ENCODE measurements at regions not wholly inside any gene's neighbourhood (a gene's known extent, or its start where the extent isn't known, plus 50 kb on each side); places are given as distances from the start of the nearest gene placed in this dataset.
A peak's percentile ranks its signal among the peaks of the same experiment; 100 is the strongest.

DNA sequence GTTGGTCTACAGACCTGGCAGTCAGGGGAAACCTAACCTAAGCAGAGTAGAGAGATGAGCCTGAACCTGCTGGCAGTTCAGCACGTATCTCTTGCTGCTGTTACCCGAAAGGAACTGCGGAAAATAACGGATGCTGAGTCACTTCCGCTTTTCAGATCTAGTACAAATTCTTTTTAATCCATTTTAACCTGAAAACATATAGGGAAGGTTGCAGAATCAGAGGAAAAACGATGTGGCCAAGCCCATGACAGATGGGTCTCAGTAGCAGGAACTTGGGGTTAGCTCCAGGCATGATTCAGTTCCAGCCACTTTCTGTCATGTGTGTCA, 120.7 kb upstream of the ADRA1D start:
- H3K36me3 Mint-ChIP-seq = no peaks in the 10 kb centered on the region
- no peak overlapping the region for H3K4me3 Mint-ChIP-seq

DNA sequence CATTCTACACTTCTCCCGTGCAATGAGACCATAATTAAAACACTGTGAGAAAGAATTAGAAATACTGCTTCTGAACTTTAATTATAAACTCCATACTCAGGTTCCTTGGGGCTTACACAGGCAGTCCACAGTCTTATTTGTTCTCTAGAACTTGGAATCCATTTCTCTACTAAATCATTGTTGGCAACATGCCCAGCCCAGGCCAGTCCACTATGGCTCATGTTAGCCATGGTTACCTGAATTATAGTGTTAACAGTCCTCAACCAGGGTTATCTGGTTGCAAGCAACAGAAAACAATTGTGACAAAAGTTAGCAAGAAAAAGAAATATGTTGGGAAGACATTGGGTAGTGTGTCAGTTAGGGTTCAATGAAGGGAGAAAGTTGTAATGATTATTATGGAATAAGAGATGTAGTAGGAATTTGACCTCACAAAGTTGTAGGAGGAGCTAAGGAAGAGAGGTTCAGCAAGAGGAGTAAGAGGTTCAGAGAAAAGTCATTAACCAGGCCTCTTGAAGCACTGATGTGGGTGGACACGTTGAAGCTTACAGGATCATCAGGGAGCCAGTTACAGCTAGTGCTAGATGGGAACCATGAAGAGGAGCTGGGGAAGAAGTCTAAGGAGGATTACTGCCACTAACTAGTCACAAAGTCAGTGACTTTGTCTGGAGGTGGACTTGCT, 120.2 kb upstream of the ADRA1D start:
- no peaks in the 10 kb centered on the region for H3K27me3 Mint-ChIP-seq
- no peak overlapping the region for H3K4me3 Mint-ChIP-seq
- H3K27ac Mint-ChIP-seq = peak overlapping the region; percentile 75
- H3K4me1 Mint-ChIP-seq = peaks cover 11 to 34% of the 10 kb centered on the region in 2 donors
- no peaks in the 10 kb centered on the region for H3K36me3 Mint-ChIP-seq
- DNase-seq (no peak), ATAC-seq (replicated peaks) (peak in 1 of 2 donors; percentile 35)
- no peaks in the 10 kb centered on the region for H3K9me3 Mint-ChIP-seq

More for the DNA sequence above, 120.7 kb upstream of the ADRA1D start:
- Mint-ChIP-seq H3K9me3 (no peaks in the 10 kb centered on the region), H3K27me3 (no peaks in the 10 kb centered on the region), H3K4me1 (peaks cover 11 to 34% of the 10 kb centered on the region in 2 donors), H3K27ac (peak overlapping the region; percentile 75)
- ATAC-seq (replicated peaks) (peak; percentile 80 to 84), DNase-seq (peak; percentile 1)

DNA sequence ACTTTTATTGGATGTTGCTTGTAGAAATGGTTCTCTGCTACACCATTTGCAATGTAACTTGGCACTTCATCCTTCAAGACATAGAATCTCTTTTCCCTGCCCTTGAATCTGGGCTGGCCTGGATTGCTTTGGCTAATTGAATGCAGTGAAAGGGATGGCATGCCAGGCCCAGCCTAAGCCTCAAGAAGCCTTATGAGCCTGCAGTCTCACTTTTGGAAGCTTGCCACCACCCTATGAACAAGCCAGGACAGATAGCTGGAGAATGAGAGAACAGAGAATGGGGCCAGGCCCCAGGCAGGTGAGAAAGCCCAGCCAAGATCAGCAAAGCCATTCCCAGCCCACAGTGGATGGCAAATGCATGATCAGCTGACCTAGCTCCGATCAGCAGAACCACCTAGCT, 117.0 kb upstream of the ADRA1D start:
- Mint-ChIP-seq H3K27me3 (no peaks in the 10 kb centered on the region), H3K27ac (no peak overlapping the region), H3K4me1 (peaks cover 8 to 14% of the 10 kb centered on the region in 2 donors), H3K4me3 (no peak overlapping the region), H3K9me3 (no peaks in the 10 kb centered on the region), H3K36me3 (no peaks in the 10 kb centered on the region)
- ATAC-seq (replicated peaks) (no peak), DNase-seq (no peak)

DNA sequence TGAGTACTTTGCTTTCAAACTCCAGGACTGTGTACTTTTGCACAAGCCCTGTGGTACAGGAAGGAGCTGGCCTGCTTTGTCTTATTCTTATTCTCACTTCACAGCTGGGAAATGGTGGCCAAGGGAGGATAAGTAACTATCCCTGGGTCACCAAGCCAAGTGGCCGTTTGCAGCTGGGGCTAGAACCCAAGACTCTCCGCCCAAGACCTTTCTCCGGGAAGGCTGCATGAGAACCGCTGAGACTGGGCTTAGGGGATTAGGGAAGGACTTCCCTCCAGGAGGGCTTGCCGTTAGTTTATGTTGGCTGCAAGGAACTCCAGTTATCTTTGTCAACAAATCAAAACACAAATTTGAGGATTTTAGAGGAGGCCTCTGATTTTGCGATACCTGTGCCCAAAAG, 109.5 kb upstream of the ADRA1D start:
- Mint-ChIP-seq H3K9me3 (peaks cover 0 to 3% of the 10 kb centered on the region in 2 donors), H3K4me3 (no peak overlapping the region)
- DNase-seq = no peak

DNA sequence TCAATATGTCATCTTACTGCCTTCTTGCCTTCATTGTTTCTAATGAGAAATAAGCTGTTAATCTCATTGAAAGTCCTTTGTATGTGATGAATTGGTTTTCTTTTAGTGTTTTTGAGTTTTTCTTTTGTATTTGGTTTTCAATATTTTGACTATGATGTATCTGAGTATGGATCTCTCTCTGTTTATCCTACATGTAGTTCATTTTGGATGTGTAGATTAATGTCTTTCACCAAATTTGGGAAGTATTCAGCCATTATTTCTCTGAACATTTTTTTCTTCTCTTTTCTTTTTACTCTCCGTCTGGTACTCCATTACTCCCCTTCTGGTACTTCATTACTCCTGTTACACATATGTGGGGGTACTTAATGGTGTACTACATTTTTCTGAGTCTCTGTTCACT, 103.3 kb upstream of the ADRA1D start:
- H3K4me3 Mint-ChIP-seq = no peak overlapping the region
- no peak for DNase-seq
- ATAC-seq (replicated peaks) = no peak
- H3K4me1 Mint-ChIP-seq = no peaks in the 10 kb centered on the region
- peaks cover 0 to 4% of the 10 kb centered on the region in 2 donors for H3K36me3 Mint-ChIP-seq
- H3K9me3 Mint-ChIP-seq = peaks cover 5 to 10% of the 10 kb centered on the region in 2 donors
- peaks cover 14 to 24% of the 10 kb centered on the region in 2 donors for H3K27me3 Mint-ChIP-seq
- H3K27ac Mint-ChIP-seq = no peak overlapping the region

More for the DNA sequence above, 109.5 kb upstream of the ADRA1D start:
- Mint-ChIP-seq H3K27me3 (peaks cover 14 to 15% of the 10 kb centered on the region in 2 donors), H3K27ac (no peak overlapping the region), H3K4me1 (no peaks in the 10 kb centered on the region), H3K36me3 (no peaks in the 10 kb centered on the region)
- ATAC-seq (replicated peaks) = no peak

DNA sequence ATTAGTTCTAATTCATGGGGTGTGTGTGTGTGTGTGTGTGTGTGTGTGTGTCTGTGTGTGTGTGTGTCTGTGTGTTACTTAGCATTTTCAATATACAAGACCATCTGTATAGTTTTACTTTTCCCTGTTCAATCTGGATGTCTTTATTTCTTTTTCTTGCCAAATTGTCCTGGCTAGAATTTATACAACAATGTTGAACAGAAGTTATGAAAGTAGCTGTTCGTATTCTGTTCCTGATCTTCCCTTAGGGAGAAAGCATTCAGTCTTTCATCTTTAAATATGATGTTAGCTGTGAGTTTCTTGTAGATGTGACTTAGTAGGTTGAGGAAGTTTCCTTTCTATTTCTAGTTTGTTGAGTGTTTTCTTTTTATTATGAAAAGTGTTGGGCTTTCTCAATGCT, 101.0 kb upstream of the ADRA1D start:
- peaks cover 3 to 15% of the 10 kb centered on the region in 2 donors for H3K27me3 Mint-ChIP-seq
- peaks cover 0 to 4% of the 10 kb centered on the region in 2 donors for H3K36me3 Mint-ChIP-seq

DNA sequence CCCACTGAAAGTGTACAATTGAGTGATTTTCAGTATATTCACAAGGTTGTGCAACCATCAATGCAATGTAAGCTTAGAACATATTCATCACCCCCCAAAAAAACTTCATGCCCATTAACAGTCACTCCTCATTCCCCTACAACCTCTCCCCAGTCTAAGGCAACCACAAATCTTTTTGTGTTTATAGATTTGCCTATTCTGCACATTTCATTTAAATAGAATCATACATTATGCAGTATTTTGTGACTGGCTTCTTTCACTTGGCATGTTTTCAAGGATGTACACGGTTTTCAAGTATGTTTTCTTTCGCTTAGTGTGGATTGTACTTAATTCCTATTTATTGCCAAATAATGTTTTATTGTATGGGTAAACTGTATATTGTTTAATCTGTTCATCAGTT, 95.6 kb upstream of the ADRA1D start:
- ATAC-seq (replicated peaks) (no peak), DNase-seq (no peak)
- no peaks in the 10 kb centered on the region for H3K9me3 Mint-ChIP-seq
- H3K27me3 Mint-ChIP-seq = peaks cover 7 to 8% of the 10 kb centered on the region in 2 donors
- no peaks in the 10 kb centered on the region for H3K4me1 Mint-ChIP-seq
- H3K36me3 Mint-ChIP-seq = no peaks in the 10 kb centered on the region
- H3K4me3 Mint-ChIP-seq = no peak overlapping the region
- no peak overlapping the region for H3K27ac Mint-ChIP-seq

More for the DNA sequence above, 101.0 kb upstream of the ADRA1D start:
- H3K27ac Mint-ChIP-seq = no peak overlapping the region
- H3K9me3 Mint-ChIP-seq = peaks cover 5 to 8% of the 10 kb centered on the region in 2 donors
- DNase-seq (no peak), ATAC-seq (replicated peaks) (no peak)
- no peak overlapping the region for H3K4me3 Mint-ChIP-seq
- no peaks in the 10 kb centered on the region for H3K4me1 Mint-ChIP-seq

DNA sequence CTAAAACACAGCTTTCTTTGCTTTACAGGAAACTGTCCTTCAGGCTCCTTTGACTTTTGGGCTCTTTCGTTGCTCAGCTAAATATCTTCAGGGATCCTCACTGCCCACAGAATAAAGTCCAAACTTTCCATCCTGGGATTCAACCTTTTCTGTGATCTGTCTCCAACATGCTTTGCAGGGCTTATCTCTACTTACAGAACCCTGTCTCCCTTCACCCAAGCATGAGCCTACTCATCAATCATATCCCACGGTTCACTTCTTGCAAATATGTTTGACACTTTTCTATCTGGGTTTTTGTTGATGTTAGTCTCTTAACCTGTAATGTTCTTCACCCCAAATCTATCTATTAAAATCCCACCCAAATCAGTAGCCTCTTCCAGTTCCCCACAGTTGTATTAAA, 93.5 kb upstream of the ADRA1D start:
- H3K27me3 Mint-ChIP-seq = peaks cover 4 to 8% of the 10 kb centered on the region in 2 donors
- no peaks in the 10 kb centered on the region for H3K36me3 Mint-ChIP-seq
- H3K4me3 Mint-ChIP-seq = no peak overlapping the region
- DNase-seq = no peak
- peaks cover 0 to 2% of the 10 kb centered on the region in 2 donors for H3K9me3 Mint-ChIP-seq
- no peak overlapping the region for H3K27ac Mint-ChIP-seq
- no peaks in the 10 kb centered on the region for H3K4me1 Mint-ChIP-seq
- no peak for ATAC-seq (replicated peaks)

DNA sequence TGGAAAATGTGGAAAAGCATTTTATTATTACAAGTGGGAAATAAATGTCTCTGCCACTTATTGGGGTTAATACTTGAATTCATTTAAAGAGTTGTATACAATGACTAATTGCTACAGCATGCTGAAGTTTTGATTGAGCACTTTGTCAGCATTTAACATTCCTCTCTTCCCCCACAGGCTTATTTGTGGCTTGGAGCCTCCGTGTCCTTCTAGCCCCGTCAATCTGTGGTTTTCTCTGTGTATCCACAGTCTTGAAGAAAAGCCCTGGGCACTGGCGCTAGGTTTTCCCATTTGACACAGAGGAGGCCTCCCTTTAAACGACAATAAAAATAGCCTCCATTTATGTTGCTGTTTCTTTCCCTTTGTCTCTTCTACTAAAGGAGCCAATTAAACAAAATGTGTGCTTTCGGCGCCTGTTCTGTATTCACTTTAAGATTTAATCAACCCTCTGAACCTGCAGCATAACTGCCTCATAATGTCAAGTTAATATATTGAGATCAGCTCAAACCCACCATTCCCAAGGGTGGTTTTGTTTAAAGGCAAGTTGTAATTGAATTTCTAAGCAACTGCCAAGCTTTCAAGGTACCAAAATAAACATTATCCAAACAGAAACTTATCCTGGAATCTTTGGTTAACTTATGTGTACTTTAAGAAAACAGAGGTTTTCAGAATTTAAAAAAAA, 92.9 kb upstream of the ADRA1D start:
- H3K36me3 Mint-ChIP-seq = no peaks in the 10 kb centered on the region
- H3K4me1 Mint-ChIP-seq = no peaks in the 10 kb centered on the region
- H3K9me3 Mint-ChIP-seq = peaks cover 0 to 2% of the 10 kb centered on the region in 2 donors
- ATAC-seq (replicated peaks) (no peak), DNase-seq (no peak)
- peaks cover 4 to 8% of the 10 kb centered on the region in 2 donors for H3K27me3 Mint-ChIP-seq
- H3K4me3 Mint-ChIP-seq = no peak overlapping the region
- H3K27ac Mint-ChIP-seq = no peak overlapping the region

DNA sequence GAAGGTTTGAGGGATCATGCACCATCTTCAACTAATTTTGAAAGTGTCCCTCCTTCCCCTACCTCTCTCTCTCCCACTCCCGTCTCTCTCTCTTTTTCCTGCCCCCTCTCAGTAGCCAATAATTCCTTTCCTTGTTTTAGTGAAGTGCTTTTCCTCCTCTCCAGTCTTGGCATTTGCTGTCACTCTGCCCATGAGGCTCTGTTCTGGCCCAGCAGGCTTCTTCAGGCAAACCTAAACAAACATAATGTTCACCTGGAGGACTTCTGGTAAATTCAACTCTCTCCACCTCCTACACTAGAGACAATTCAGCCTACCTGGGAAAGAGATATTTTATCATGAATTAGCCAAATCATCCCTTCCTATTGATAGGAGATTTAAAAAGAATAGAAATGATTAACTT, 86.6 kb upstream of the ADRA1D start:
- Mint-ChIP-seq H3K9me3 (peaks cover 0 to 2% of the 10 kb centered on the region in 2 donors), H3K4me3 (no peak overlapping the region), H3K27me3 (peaks cover 15 to 16% of the 10 kb centered on the region in 2 donors), H3K4me1 (no peaks in the 10 kb centered on the region), H3K36me3 (no peaks in the 10 kb centered on the region), H3K27ac (no peak overlapping the region)
- DNase-seq (no peak), ATAC-seq (replicated peaks) (no peak)

DNA sequence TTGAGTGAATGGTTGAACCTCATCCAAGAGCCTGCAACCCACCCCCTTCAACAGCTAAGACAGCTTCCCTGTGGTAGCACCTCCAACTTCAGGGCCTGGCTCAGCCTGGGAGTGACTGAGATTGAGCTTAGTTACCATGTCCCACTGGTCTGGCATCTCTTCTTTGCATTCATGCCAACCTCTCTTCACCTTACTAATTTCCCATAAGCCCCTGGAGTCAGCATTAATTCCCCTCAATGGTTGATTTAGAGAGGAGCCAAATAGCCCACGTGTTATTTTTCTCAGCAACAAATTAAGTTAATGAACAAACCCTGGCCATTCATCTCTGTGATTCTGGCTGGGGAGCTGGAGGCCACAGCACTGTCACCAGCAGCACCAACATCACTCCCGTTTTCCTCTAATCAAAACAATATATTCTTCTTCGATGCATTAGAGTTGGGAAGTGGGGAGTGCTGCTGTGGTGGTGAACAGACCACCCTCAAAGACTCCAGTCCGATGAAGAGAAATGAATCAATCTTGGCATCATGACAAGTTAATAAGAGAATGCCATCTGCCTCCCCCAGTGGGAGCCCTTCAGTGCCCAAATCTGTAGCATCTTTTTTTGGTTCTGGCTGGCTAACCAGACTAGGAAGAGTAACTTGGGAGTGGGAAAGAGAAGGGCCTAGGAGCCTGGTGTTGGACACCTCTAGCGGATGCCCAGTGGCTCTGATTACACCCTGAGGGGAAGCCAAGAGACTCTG, 83.2 kb upstream of the ADRA1D start:
- Mint-ChIP-seq H3K36me3 (no peaks in the 10 kb centered on the region), H3K4me3 (no peak overlapping the region), H3K4me1 (no peaks in the 10 kb centered on the region), H3K27ac (no peak overlapping the region), H3K27me3 (peaks cover 10 to 16% of the 10 kb centered on the region in 2 donors), H3K9me3 (no peaks in the 10 kb centered on the region)
- DNase-seq (no peak), ATAC-seq (replicated peaks) (no peak)

DNA sequence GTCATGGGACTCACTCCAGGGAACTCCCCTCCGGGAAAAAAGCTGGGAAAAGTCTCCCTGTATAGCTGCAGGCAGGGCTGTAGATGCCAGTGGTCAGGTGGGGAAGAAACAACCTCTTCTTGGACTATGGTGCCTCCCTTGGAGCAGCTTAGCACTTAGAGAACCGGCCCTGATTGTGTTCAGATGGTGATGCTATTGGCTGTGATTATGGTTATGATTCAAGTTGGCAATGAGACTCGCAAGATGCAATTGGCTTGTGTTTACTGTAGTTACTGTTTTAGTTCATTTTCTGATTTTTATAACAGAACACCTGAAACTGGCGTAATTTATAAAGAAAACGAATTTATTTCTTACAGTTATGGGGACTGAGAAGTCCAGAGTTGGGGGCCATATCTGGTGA, 80.9 kb upstream of the ADRA1D start:
- ATAC-seq (replicated peaks) = no peak
- DNase-seq = no peak
- no peaks in the 10 kb centered on the region for H3K36me3 Mint-ChIP-seq
- H3K4me1 Mint-ChIP-seq = peaks cover 11 to 13% of the 10 kb centered on the region in 2 donors
- no peaks in the 10 kb centered on the region for H3K9me3 Mint-ChIP-seq
- H3K27me3 Mint-ChIP-seq = peaks cover 7 to 16% of the 10 kb centered on the region in 2 donors
- no peak overlapping the region for H3K4me3 Mint-ChIP-seq
- H3K27ac Mint-ChIP-seq = no peak overlapping the region

DNA sequence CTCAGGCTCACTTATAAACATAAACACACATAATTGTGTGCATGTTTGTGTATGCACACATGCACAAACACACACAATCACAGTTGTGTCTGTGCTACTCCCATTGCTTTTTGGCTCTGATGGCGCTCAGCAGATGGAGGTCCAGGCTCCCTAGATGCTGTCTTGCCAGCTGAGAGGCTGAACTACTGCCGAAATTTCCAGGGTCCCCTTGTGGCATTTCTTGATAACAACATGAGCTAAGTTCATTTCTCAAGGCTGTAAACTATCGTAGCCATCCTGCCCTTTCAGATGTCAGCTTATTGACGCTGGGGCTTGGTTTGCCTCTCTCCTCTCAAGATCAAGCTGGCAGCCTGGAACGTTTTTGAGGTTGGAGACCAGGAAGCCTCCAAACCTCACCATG, 80.1 kb upstream of the ADRA1D start:
- Mint-ChIP-seq H3K4me3 (no peak overlapping the region), H3K27me3 (peaks cover 7 to 16% of the 10 kb centered on the region in 2 donors), H3K4me1 (peaks cover 13 to 14% of the 10 kb centered on the region in 2 donors), H3K36me3 (no peaks in the 10 kb centered on the region), H3K9me3 (no peaks in the 10 kb centered on the region), H3K27ac (no peak overlapping the region)
- ATAC-seq (replicated peaks) = no peak
- DNase-seq = no peak

DNA sequence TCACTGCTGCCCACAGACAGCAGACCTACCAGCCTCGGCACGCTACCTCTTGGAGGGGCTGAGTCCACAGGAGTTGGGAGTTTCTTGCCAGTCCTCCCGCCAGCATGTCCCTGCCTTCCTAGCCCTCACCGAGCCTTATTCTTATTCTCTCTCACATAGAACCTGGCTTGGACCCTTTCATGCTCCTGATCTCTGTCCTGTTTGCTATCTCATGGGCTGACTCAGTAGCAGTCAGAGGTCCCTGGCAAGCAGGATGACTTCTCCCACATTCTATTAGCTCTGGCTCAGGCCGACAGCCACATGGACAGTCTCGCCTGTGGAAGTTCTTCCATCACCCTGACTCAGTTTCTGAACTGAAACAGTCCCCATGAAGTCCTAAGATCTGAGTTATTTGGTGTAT, 79.5 kb upstream of the ADRA1D start:
- peaks cover 3 to 11% of the 10 kb centered on the region in 2 donors for H3K27me3 Mint-ChIP-seq
- no peak overlapping the region for H3K27ac Mint-ChIP-seq
- no peak for ATAC-seq (replicated peaks)
- no peaks in the 10 kb centered on the region for H3K9me3 Mint-ChIP-seq
- no peaks in the 10 kb centered on the region for H3K36me3 Mint-ChIP-seq
- DNase-seq = no peak
- no peak overlapping the region for H3K4me3 Mint-ChIP-seq
- peaks cover 13 to 14% of the 10 kb centered on the region in 2 donors for H3K4me1 Mint-ChIP-seq
